ENCODE measurements at regions not wholly inside any gene's neighbourhood (a gene's known extent, or its start where the extent isn't known, plus 50 kb on each side); places are given as distances from the start of the nearest gene placed in this dataset.

DNA sequence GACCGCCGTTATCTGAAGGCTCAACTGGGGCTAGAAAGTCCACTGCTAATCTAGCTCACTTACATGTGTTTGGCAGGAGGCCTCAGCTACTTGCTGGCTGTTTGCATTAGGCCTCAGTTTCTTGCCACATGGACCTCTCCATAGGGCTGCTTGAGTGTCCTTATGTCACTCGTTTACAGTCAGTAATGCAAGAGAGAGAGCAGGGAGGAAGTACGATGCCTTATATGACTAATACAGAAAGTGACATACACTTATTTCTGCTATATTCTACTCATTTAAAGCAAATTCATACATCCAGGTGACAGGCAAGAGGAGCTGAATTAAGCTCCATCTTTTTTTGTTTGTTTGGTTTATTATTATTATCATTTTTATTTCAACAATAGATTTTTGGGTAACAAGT lies 179.6 kb downstream of the LURAP1L start:
- Histone ChIP-seq H3K27ac (ENCODE audit: low read depth, low read length) (no peak overlapping the region), H3K4me3 (ENCODE audit: low read depth, low read length) (no peak overlapping the region), H3K9me3 (ENCODE audit: control insufficient read depth, insufficient read depth, low read length) (no peaks in the 10 kb centered on the region), H3K27me3 (ENCODE audit: control insufficient read depth, insufficient read depth, low read length) (no peaks in the 10 kb centered on the region)
- POLR2A ChIA-PET = no interaction called here
- TF ChIP-seq, protein P1, sequence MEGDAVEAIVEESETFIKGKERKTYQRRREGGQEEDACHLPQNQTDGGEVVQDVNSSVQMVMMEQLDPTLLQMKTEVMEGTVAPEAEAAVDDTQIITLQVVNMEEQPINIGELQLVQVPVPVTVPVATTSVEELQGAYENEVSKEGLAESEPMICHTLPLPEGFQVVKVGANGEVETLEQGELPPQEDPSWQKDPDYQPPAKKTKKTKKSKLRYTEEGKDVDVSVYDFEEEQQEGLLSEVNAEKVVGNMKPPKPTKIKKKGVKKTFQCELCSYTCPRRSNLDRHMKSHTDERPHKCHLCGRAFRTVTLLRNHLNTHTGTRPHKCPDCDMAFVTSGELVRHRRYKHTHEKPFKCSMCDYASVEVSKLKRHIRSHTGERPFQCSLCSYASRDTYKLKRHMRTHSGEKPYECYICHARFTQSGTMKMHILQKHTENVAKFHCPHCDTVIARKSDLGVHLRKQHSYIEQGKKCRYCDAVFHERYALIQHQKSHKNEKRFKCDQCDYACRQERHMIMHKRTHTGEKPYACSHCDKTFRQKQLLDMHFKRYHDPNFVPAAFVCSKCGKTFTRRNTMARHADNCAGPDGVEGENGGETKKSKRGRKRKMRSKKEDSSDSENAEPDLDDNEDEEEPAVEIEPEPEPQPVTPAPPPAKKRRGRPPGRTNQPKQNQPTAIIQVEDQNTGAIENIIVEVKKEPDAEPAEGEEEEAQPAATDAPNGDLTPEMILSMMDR (IDR thresholded peaks at IDR 0.05; ENCODE audit: low read depth, low read length) = no peak
- no peak for DNase-seq (ENCODE audit: low read depth, low spot score)
- CTCF ChIA-PET = no interaction called here

GRCh38 chr9:12955510-12956163 lies 180.8 kb downstream of the LURAP1L start:
- Histone ChIP-seq H3K9me3 (ENCODE audit: control insufficient read depth, insufficient read depth, low read length) (no peaks in the 10 kb centered on the region), H3K4me3 (ENCODE audit: low read depth, low read length) (no peak overlapping the region), H3K27ac (ENCODE audit: low read depth, low read length) (no peak overlapping the region), H3K27me3 (ENCODE audit: control insufficient read depth, insufficient read depth, low read length) (no peaks in the 10 kb centered on the region)
- CTCF ChIA-PET = interaction anchor here (1.0 kb wide), 1 partner anchor 71 kb away, joined by 3 read pairs; no protein-coding TSS in a partner anchor
- TF ChIP-seq, protein P1 (IDR thresholded peaks at IDR 0.05; ENCODE audit: low read depth, low read length) = no peak
- DNase-seq (ENCODE audit: low read depth, low spot score) = no peak
- POLR2A ChIA-PET = no interaction called here

GRCh38 chr9:12956261-12956660 lies 181.4 kb downstream of the LURAP1L start:
- ChIA-PET CTCF (interaction anchor here (1.0 kb wide), 1 partner anchor 72 kb away, joined by 3 read pairs; no protein-coding TSS in a partner anchor), POLR2A (no interaction called here)
- TF ChIP-seq, protein P1 (IDR thresholded peaks at IDR 0.05; ENCODE audit: low read depth, low read length) = no peak
- H3K27ac ChIP-seq (ENCODE audit: low read depth, low read length) = no peak overlapping the region
- H3K4me3 ChIP-seq (ENCODE audit: low read depth, low read length) = no peak overlapping the region
- H3K9me3 ChIP-seq (ENCODE audit: control insufficient read depth, insufficient read depth, low read length) = no peaks in the 10 kb centered on the region
- DNase-seq (ENCODE audit: low read depth, low spot score) = no peak
- no peaks in the 10 kb centered on the region for H3K27me3 ChIP-seq (ENCODE audit: control insufficient read depth, insufficient read depth, low read length)

- no peak for DNase-seq (ENCODE audit: low read depth, low spot score)
- POLR2A ChIA-PET = no interaction called here
These were observed 182.0 kb downstream of the LURAP1L start for GRCh38 chr9:12956805-12957204.

GRCh38 chr9:12958279-12958678 lies 183.5 kb downstream of the LURAP1L start:
- H3K9me3 ChIP-seq (ENCODE audit: control insufficient read depth, insufficient read depth, low read length) = no peaks in the 10 kb centered on the region
- no peaks in the 10 kb centered on the region for H3K27me3 ChIP-seq (ENCODE audit: control insufficient read depth, insufficient read depth, low read length)
- ChIA-PET POLR2A (no interaction called here), CTCF (no interaction called here)
- DNase-seq (ENCODE audit: low read depth, low spot score) = no peak
- no peak overlapping the region for H3K4me3 ChIP-seq (ENCODE audit: low read depth, low read length)
- TF ChIP-seq, protein P1 (IDR thresholded peaks at IDR 0.05; ENCODE audit: low read depth, low read length) = no peak
- no peak overlapping the region for H3K27ac ChIP-seq (ENCODE audit: low read depth, low read length)

More at GRCh38 chr9:12956805-12957204, 182.0 kb downstream of the LURAP1L start:
- TF ChIP-seq, protein P1 (IDR thresholded peaks at IDR 0.05; ENCODE audit: low read depth, low read length) = no peak
- Histone ChIP-seq H3K27ac (ENCODE audit: low read depth, low read length) (no peak overlapping the region), H3K9me3 (ENCODE audit: control insufficient read depth, insufficient read depth, low read length) (no peaks in the 10 kb centered on the region), H3K4me3 (ENCODE audit: low read depth, low read length) (no peak overlapping the region), H3K27me3 (ENCODE audit: control insufficient read depth, insufficient read depth, low read length) (no peaks in the 10 kb centered on the region)
- CTCF ChIA-PET = no interaction called here

All from AG04450 (cell line).